Epithelial cell of esophagus (primary cell): ENCODE measurements at regions not wholly inside any gene's neighbourhood (a gene's known extent, or its start where the extent isn't known, plus 50 kb on each side); places are given as distances from the start of the nearest gene placed in this dataset.
"Not testable (repeated sequence)": the region's sequence is repeated elsewhere in the genome, so short reads cannot be mapped to it uniquely, and the experiment has no call there.

Experiments
- DNase-seq: peaks from one replicate; pipeline ENCODE4 v3.0.0; 2010; ENCODE audit warnings: low read depth
- H3K4me3 ChIP-seq: 2 replicates; pipeline ENCODE4 v1.5.1; 2011; ENCODE audit warnings: mild to moderate bottlenecking, low read length, control low read depth
- TF ChIP-seq, protein P1 (sequence below): IDR thresholded peaks from 2 replicates; pipeline ENCODE4 v1.5.1; 2011; ENCODE audit warnings: low read depth, mild to moderate bottlenecking, low read length, control low read depth, inconsistent platforms; ENCODE audit not compliant: insufficient read depth; ENCODE audit errors: missing control alignments

DNA sequence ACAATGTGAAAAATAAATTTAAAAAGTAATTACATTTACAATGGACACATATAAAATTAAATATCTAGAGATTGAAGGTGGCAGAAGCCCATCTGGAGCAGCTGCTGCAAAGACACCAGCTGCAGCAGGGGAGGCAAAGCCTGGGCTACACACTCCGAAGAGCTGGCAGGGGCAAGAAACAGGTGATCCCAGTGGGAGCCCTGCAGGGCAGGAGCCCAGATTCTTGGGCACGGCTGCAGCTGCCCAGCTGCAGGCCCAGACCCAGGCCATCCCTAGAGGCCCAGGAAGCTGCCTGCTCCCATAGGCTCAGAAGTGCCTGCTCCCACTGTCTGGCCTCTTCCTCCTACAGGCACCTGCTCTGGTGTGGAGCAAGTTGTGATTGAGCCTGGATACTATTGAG, 1547.9 kb upstream of the SPRY2 start:
- DNase-seq = no peak
- TF ChIP-seq, protein P1, sequence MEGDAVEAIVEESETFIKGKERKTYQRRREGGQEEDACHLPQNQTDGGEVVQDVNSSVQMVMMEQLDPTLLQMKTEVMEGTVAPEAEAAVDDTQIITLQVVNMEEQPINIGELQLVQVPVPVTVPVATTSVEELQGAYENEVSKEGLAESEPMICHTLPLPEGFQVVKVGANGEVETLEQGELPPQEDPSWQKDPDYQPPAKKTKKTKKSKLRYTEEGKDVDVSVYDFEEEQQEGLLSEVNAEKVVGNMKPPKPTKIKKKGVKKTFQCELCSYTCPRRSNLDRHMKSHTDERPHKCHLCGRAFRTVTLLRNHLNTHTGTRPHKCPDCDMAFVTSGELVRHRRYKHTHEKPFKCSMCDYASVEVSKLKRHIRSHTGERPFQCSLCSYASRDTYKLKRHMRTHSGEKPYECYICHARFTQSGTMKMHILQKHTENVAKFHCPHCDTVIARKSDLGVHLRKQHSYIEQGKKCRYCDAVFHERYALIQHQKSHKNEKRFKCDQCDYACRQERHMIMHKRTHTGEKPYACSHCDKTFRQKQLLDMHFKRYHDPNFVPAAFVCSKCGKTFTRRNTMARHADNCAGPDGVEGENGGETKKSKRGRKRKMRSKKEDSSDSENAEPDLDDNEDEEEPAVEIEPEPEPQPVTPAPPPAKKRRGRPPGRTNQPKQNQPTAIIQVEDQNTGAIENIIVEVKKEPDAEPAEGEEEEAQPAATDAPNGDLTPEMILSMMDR = no peak
- H3K4me3 ChIP-seq = no peak overlapping the region

DNA sequence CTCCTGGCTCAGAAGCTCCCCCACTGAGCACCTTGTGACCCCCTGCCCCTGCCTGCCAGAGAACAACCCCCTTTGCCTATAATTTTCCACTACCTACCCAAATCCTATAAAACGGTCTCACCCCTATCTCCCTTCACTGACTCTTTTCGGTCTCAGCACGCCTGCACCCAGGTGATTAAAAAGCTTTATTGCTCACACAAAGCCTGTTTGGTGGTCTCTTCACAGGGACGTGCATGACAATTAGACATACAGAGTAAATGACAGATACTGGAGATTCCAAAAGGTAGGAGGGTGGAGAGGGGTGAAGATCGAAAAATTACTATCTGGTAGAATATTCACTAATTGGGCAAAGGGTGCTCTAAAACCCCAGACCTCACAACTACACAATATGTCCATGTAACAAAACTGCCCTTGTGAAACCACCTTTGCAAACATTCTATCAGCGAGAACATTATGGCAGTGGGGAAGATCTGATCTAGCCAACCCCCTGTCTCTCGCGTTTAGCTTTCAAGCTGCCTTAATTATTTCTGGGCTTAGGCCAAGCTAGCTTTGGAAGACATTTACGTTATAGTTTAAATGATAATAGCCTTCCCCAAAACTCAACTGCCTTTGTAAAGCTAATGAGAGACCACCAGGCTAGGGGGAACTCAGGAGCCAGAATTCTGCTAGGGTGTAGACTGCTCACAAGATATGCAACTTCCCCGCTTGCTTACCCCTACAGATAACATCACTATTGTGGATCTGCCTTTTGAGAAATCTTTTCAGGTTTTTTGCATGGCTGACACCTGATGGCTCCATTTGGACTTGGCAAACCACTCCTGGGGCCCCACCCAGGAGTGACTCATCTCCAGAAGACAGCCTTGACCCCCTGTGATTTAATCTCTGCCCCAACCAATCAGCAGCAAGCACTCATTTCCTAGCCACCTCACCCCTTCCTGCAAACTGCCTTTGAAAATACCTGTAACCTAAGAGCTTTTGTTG, 1534.0 kb upstream of the SPRY2 start:
- TF ChIP-seq, protein P1 = no peak
- no peak overlapping the region for H3K4me3 ChIP-seq
- peak; percentile 42 for DNase-seq

DNA sequence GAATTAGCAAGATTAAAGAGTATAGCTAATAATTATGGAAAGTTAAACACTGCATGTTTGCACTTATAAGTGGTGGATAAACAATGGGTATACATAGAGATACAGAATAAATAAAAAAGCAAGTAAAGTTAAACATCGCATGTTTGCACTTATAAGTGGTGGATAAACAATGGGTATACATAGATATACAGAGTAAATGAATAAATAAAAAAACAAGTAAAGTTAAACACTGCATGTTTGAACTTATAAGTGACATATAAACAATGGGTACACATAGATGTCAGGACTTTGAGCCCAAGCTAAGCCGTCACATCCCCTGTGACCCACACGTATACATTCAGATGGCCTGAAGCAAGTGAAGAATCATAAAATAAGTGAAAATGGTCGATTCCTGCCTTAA, 1533.3 kb upstream of the SPRY2 start:
- H3K4me3 ChIP-seq = no peak overlapping the region
- TF ChIP-seq, protein P1 = no peak
- no peak for DNase-seq

DNA sequence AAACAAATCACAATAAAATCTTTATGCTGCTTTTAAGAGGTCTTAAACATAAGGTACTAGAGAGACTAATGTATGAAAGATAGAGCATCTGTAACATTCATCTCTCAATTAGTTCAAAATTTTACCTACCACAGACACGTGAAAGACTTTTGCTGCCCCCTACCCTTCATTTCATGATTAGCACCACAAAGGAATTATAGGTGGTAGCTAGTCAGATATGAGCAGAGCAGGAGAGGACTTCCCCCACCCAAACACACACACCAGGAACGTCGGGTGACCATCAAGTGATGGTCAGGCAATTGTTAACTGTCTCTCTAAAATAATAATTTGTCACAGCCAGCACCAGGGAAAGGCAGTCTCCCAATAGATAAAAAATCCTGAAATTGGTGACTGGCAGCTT, 1531.7 kb upstream of the SPRY2 start:
- TF ChIP-seq, protein P1 = peak; percentile 57
- peak; percentile 41 for DNase-seq
- H3K4me3 ChIP-seq = no peak overlapping the region

DNA sequence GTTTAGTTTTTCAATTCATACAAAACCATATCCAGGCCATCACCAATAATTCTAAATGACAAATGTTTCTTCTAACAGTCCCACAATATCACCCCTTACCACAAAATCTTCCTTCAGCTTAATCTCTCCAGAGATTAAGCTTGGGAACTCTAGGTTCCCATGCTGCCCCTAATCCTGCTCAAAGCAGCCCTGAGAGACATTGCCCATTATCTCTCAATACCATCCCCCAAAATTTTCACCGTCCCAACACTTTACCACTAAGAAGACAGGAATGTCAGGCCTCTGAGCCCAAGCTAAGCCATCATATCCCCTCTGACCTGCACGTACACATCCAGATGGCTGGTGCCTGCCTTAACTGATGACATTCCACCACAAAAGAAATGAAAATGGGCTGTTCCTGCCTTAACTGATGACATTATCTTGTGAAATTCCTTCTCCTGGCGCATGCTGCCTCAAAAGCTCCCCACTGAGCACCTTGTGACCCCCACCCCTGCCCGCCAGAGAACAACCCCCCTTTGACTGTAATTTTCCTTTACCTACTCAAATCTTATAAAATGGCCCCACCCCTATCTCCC, 1530.9 kb upstream of the SPRY2 start:
- H3K4me3 ChIP-seq, DNase-seq: not testable (repeated sequence)

DNA sequence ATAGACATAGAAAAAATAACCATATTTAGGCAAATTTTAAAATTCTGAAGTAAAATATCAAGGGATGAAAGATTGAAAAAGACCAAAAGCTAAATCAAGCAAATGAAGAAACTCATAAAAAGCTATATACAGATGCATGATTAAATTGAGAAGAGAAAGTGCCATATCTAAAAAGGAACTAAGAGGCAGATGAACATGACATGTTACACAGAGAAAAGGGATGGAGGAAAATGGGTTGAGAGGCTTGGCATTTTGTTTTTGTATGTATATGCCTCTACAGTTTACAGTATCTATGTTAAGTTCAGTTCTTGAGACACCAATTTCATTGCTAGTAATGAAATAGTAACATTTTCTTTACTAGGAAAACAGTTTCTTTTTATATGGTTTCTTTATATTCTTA, 1507.4 kb upstream of the SPRY2 start:
- H3K4me3 ChIP-seq = no peak overlapping the region
- no peak for DNase-seq
- TF ChIP-seq, protein P1 = no peak

DNA sequence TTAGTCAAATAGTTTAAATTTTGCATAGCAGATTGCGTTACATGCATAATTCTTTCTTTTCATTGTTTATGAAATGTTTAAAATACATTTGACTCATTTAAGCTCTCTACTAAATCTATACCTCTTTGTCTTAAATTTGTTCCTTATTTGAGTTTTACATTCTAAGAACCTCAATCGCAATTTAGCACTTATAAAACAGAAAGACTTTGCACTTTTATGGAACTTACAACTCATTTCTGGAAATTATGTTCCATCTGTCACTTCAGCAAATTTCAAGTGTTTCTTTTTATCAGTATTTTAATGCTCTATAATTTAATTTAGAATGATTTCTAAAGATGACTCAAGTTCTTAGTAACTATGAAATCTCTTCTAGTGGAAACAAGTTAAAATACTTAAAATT, 1505.8 kb upstream of the SPRY2 start:
- no peak overlapping the region for H3K4me3 ChIP-seq
- TF ChIP-seq, protein P1 = no peak
- no peak for DNase-seq
